ENCODE measurements at regions not wholly inside any gene's neighbourhood (a gene's known extent, or its start where the extent isn't known, plus 50 kb on each side); places are given as distances from the start of the nearest gene placed in this dataset.

GRCh38 chr3:162610261-162610660, 1113.7 kb downstream of the OTOL1 start (continued):
- no peak for TF ChIP-seq DPF2 (IDR thresholded peaks at IDR 0.05)
- no peak for TF ChIP-seq SREBF1 (IDR thresholded peaks at IDR 0.05; ENCODE audit: low read length)
- no peak for TF ChIP-seq POU2F2 (IDR thresholded peaks at IDR 0.05; ENCODE audit: borderline replicate concordance, low read depth, low read length)
- no peak for TF ChIP-seq ATF3 (IDR thresholded peaks at IDR 0.05; ENCODE audit: borderline replicate concordance, extremely low read depth, low read depth, low read length)
- TF ChIP-seq ELK1 (IDR thresholded peaks at IDR 0.05; ENCODE audit: low read depth, low read length), result no peak
- TF ChIP-seq ZBTB11 (CRISPR knock-in tag; IDR thresholded peaks at IDR 0.05), result no peak

GRCh38 chr3:162612991-162613390, 1116.4 kb downstream of the OTOL1 start:
- ChIA-PET CTCF (no interaction called here), RAD21 (ENCODE audit: unreplicated experiment) (no interaction called here), POLR2A (no interaction called here), SMC1A (ENCODE audit: uncharacterized antibody, unreplicated experiment) (no interaction called here)
- no peak overlapping the region for H3K27ac ChIP-seq (ENCODE audit: control insufficient read depth, insufficient read depth)
- H3K79me2 ChIP-seq (ENCODE audit: control insufficient read depth, insufficient read depth, low read length), result no peaks in the 10 kb centered on the region
- H3K9me3 ChIP-seq (replicated peaks; ENCODE audit: control insufficient read depth, insufficient read depth, low read length), result no peaks in the 10 kb centered on the region
- DNase-seq (ENCODE audit: low read depth, low spot score), result no peak
- H3K36me3 ChIP-seq (ENCODE audit: control insufficient read depth in 2 of 2, insufficient read depth in 2 of 2, low read length in 1 of 2), result no peaks in the 10 kb centered on the region
- no peaks in the 10 kb centered on the region for H3K27me3 ChIP-seq (replicated peaks in 1 of 2; ENCODE audit: control insufficient read depth in 2 of 2, insufficient read depth in 2 of 2, low read length in 1 of 2)
- no peaks in the 10 kb centered on the region for H4K20me1 ChIP-seq (ENCODE audit: control insufficient read depth, insufficient read depth)
- 2% methylated on average over 2 of the region's 2 CpGs for WGBS (ENCODE audit: insufficient coverage, insufficient replicate concordance, low lambda C conversion rate, missing lambda C conversion rate)
- no peak overlapping the region for H3K4me2 ChIP-seq (ENCODE audit: control insufficient read depth, insufficient read depth)
- BruUV-seq (replicated peaks), result no TSS peak
- H3K9ac ChIP-seq (ENCODE audit: control insufficient read depth, insufficient read depth, low read length), result no peak overlapping the region
- FAIRE-seq, result no peak
- ATAC-seq, result no peak
- intact Hi-C loops (cut with micrococcal nuclease; ENCODE audit: unreplicated experiment), result no loop called here
- no peak overlapping the region for H3K4me3 ChIP-seq
- in situ Hi-C loops (cut with MboI), result no loop called here
- no peak overlapping the region for H2AFZ ChIP-seq (ENCODE audit: control insufficient read depth, low read depth, low read length)
- no peaks in the 10 kb centered on the region for H3K4me1 ChIP-seq (ENCODE audit: control insufficient read depth, insufficient read depth, low read length)
- TF ChIP-seq TCF12 (IDR thresholded peaks at IDR 0.05; ENCODE audit: low read depth, low read length) (no peak), FOS (IDR thresholded peaks at IDR 0.05; ENCODE audit: borderline replicate concordance, extremely low read depth, insufficient read length) (no peak), ZSCAN29 (IDR thresholded peaks at IDR 0.05) (no peak), REST (IDR thresholded peaks at IDR 0.05; ENCODE audit: low read depth, low read length) (no peak), GATAD2B (conservative IDR thresholded peaks at IDR 0.05; ENCODE audit: low read depth) (no peak), MEF2B (IDR thresholded peaks at IDR 0.05; ENCODE audit: partially characterized antibody, poor library complexity, severe bottlenecking) (no peak), HSF1 (IDR thresholded peaks at IDR 0.05; ENCODE audit: low read depth, low read length) (no peak), MEF2A (IDR thresholded peaks at IDR 0.05; ENCODE audit: insufficient read depth, low read depth, low read length) (no peak), SREBF1 (IDR thresholded peaks at IDR 0.05; ENCODE audit: low read length) (no peak)
